Ovary (tissue), 7 donors: ENCODE measurements at regions not wholly inside any gene's neighbourhood (a gene's known extent, or its start where the extent isn't known, plus 50 kb on each side); places are given as distances from the start of the nearest gene placed in this dataset.
"Not testable (repeated sequence)": the region's sequence is repeated elsewhere in the genome, so short reads cannot be mapped to it uniquely, and the experiment has no call there.

ENCODE experiments used
- DNase-seq, 5 donors: peaks; one replicate each; pipeline ENCODE4 v3.0.0-alpha.2; 2019 to 2020
- H3K27ac ChIP-seq, 2 donors: fragments of 200-600 bp; one replicate each; pipeline versions ENCODE4 v1.5.1 to v1.8.0; 2019 to 2022
- H3K27me3 ChIP-seq: fragments of 200-600 bp; one replicate; pipeline ENCODE4 v1.8.0; 2022
- H3K36me3 ChIP-seq: fragments of 200-600 bp; sonication (generic); one replicate; pipeline ENCODE4 v1.5.1; 2019
- H3K4me1 ChIP-seq: one replicate; pipeline ENCODE4 v1.8.1; 2013; ENCODE audit warnings: mild to moderate bottlenecking, moderate library complexity; ENCODE audit not compliant: insufficient read depth
- H3K4me3 ChIP-seq: fragments of 200-600 bp; sonication (generic); one replicate; pipeline ENCODE4 v1.5.1; 2017
- H3K9me3 ChIP-seq, 2 donors: fragments of 200-600 bp in 1 of 2; sonication (generic) in 1 of 2; one replicate each; pipeline versions ENCODE4 v1.5.1 to v1.8.1; 2013 to 2019; ENCODE audit warnings: mild to moderate bottlenecking in 1 of 2, moderate library complexity in 1 of 2
- EP300 ChIP-seq: sonication (generic); formaldehyde crosslinking; IDR thresholded peaks from one replicate; pipeline ENCODE4 v1.6.1; 2017; ENCODE audit warnings: antibody characterized with exemption
- POLR2A ChIP-seq: fragments of 450-650 bp; IDR thresholded peaks from one replicate; pipeline ENCODE4 v1.6.1; 2017; ENCODE audit warnings: antibody characterized with exemption, mild to moderate bottlenecking, moderate library complexity
- WGBS, 3 donors: extraction: QIAGEN DNeasy Blood & Tissue Kit in 1 of 3; methylation state at CpG; one replicate each; pipeline versions ENCODE4 v1.1.5 to v1.1.7; 2013 to 2017; 5-methylcytosine and 5-hydroxymethylcytosine counted together
- intact Hi-C, 4 donors: fragments of 100-400 bp; cut with DNase I; formaldehyde crosslinking; loops; one replicate each; pipeline versions ENCODE4 v1.11.0 to v1.15.1; 2022 to 2023
- TF ChIP-seq, protein P1 (sequence below), 3 donors: fragments of 450-650 bp in 2 of 3; fragments of 200-600 bp in 1 of 3; IDR thresholded peaks; one replicate each; pipeline versions ENCODE4 v1.5.1 to v1.8.0; 2016 to 2022; ENCODE audit warnings: antibody characterized with exemption in 3 of 3, mild to moderate bottlenecking in 1 of 3
- donor health status: DM: no; HTN: no; CAD: no; lungs with moderate emphysema.
- donor health status: DM: no; HTN: no; CAD: no.
- donor health status: Bipolar disorder and iron deficiency.
- donor health status: DM: no; HTN: no; CAD: no.
- donor health status: DM: yes; HTN: yes; CAD: no.

DNA sequence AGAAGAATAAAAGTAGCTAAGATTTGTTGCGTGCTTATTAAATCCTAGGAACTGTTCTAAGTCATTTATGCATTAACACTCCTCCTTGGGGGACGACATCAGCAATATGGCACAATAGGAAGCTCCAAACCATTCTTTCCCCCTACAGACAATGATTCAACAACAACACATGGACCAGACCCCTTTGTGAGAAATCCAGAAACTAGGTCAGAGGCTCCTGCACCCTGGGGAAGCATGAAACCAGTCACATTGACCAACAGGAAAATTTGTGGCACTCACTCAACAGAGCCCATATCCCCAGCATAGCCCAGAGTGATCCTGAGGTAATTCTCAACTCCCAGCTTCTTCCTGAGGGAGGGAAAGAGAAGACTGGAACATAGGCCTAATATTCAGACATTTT, 294.4 kb downstream of the HINT1 start:
- WGBS, 3 donors: 90 to 94% (median 93%) methylated on average over 2 of the region's 2 CpGs
- no peak for DNase-seq
- H3K9me3 ChIP-seq: no peaks in the 10 kb centered on the region
- no peaks in the 10 kb centered on the region for H3K27me3 ChIP-seq
- no peaks in the 10 kb centered on the region for H3K4me1 ChIP-seq
- no peak overlapping the region for H3K4me3 ChIP-seq
- intact Hi-C loops: no loop called here
- TF ChIP-seq POLR2A: no peak
- TF ChIP-seq EP300: no peak
- TF ChIP-seq, protein P1, sequence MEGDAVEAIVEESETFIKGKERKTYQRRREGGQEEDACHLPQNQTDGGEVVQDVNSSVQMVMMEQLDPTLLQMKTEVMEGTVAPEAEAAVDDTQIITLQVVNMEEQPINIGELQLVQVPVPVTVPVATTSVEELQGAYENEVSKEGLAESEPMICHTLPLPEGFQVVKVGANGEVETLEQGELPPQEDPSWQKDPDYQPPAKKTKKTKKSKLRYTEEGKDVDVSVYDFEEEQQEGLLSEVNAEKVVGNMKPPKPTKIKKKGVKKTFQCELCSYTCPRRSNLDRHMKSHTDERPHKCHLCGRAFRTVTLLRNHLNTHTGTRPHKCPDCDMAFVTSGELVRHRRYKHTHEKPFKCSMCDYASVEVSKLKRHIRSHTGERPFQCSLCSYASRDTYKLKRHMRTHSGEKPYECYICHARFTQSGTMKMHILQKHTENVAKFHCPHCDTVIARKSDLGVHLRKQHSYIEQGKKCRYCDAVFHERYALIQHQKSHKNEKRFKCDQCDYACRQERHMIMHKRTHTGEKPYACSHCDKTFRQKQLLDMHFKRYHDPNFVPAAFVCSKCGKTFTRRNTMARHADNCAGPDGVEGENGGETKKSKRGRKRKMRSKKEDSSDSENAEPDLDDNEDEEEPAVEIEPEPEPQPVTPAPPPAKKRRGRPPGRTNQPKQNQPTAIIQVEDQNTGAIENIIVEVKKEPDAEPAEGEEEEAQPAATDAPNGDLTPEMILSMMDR (IDR thresholded peaks at IDR 0.05): no peak
- no peaks in the 10 kb centered on the region for H3K36me3 ChIP-seq
- H3K27ac ChIP-seq: no peak overlapping the region

DNA sequence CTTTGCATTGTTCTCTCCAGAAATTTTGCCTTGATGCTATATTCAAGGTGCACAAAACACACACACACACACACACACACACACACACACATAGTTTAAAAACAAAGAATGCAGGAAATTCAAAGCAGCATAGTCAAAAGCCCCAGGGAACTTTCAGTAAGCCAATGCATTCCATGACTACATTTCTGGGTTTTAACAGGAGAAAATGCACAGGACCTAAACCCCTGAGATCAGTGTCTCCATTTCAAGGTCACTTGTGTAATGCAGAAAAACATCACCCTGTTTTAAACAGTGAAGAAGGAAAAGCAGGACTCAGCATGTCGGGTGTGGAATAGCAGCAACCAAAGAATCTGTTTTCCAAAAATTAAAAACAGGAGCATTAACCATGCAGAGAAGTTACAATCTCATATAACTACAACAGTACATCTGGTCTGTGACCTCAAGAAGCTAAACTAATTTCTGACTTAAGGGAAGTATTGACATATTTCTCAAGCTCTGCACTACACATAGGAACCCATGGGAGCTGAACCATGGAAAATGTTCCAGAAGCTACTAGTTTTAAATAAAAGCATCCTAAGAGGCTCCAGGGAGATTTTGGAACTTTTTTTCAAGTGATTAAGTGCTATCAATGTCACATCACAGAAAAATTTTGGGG, 296.7 kb downstream of the HINT1 start:
- H3K4me3 ChIP-seq: no peak overlapping the region
- no peaks in the 10 kb centered on the region for H3K36me3 ChIP-seq
- H3K27ac ChIP-seq: no peak overlapping the region
- WGBS, 3 donors: 3 to 19% (median 11%) methylated on average over 1 of the region's 1 CpG
- no peaks in the 10 kb centered on the region for H3K4me1 ChIP-seq
- no peaks in the 10 kb centered on the region for H3K27me3 ChIP-seq
- TF ChIP-seq EP300 (no peak), POLR2A (no peak)
- TF ChIP-seq, protein P1 (IDR thresholded peaks at IDR 0.05): no peak
- H3K9me3 ChIP-seq: no peaks in the 10 kb centered on the region
- intact Hi-C loops: no loop called here
- no peak for DNase-seq

DNA sequence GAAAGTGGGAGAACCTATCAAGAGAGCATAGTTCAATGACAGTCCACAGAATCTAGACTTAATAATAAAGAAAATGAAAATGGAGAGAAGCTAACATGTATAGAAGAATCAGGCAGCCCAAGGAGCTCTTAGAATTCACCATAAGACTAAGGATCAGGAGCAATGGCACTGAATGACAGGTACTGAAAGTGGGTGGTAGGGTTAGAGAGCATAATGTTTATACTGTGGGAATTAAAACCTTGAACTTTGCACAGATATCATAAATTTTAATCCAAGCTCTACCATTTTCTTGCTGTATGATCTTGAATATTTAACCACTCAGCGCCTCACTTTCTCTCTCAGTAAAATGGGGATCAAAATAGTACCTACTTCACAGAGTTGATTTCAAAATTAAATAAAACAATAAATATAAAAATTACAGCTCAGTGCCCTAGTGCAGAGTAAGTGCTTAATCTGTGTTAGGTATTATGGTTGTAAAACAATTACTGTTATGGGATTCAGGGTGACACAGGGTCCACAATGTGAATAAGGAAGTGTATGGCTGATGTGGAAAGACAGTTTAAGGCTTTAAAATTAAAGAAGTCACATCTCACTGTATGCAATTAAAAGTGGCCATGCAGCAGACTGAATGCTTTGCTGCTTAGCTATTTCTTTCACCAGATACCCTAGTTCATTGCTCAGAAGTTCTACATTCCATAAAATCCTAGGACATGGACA, 319.8 kb downstream of the HINT1 start:
- Histone ChIP-seq H3K36me3 (no peaks in the 10 kb centered on the region), H3K27ac (no peak overlapping the region), H3K4me1 (no peaks in the 10 kb centered on the region), H3K4me3 (no peak overlapping the region), H3K27me3 (no peaks in the 10 kb centered on the region), H3K9me3 (no peaks in the 10 kb centered on the region)
- no peak for DNase-seq
- WGBS, 3 donors: 46 to 93% (median 49%) methylated on average over 1 of the region's 1 CpG
- TF ChIP-seq EP300 (no peak), POLR2A (no peak)
- TF ChIP-seq, protein P1 (IDR thresholded peaks at IDR 0.05): no peak
- intact Hi-C loops: no loop called here

DNA sequence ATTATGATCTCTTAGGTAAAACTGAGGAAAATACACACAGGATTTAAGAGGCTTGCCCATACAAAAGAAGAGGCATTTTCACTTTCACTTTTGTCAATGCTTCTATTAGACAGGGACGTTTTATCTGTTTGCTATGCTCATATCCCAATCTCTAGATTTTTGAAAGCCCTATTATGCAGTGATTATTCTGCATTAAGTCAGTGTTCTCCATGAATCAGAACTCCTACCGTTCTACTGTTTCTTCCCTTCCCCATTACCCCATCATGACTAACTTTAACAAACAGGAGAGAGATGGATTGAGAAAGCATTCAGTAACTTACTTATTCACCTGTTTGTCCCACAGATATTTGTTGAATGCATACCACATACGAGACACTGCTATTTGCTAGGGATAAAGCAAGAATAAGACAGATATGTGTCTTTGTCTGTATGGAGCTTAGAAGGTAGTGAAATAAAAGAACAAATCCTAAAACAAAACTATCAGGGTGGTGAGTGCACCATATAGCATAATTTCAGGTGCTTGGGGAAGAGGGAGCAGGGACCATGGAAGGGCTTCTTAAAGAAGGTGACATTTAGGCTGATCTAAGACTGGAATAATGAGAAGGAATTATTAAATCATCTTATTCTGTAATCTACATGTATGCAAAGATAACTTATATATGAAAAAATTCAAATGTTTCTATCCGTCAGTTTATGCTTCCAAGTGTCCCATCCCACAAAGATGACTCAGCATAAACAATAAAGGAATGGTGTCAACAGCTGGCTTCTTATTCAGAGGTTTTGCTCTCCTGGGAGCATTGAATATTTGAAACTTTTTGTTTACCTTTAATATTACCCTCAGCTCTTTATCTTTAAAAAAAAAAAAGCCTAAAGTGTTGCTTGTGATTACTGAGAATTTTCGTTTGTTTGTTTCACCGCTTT, 328.1 kb downstream of the HINT1 start:
- no peak overlapping the region for H3K27ac ChIP-seq
- whole genome bisulfite sequencing, 3 donors: 20 to 31% (median 22%) methylated on average over 6 of the region's 6 CpGs
- no peak for DNase-seq

DNA sequence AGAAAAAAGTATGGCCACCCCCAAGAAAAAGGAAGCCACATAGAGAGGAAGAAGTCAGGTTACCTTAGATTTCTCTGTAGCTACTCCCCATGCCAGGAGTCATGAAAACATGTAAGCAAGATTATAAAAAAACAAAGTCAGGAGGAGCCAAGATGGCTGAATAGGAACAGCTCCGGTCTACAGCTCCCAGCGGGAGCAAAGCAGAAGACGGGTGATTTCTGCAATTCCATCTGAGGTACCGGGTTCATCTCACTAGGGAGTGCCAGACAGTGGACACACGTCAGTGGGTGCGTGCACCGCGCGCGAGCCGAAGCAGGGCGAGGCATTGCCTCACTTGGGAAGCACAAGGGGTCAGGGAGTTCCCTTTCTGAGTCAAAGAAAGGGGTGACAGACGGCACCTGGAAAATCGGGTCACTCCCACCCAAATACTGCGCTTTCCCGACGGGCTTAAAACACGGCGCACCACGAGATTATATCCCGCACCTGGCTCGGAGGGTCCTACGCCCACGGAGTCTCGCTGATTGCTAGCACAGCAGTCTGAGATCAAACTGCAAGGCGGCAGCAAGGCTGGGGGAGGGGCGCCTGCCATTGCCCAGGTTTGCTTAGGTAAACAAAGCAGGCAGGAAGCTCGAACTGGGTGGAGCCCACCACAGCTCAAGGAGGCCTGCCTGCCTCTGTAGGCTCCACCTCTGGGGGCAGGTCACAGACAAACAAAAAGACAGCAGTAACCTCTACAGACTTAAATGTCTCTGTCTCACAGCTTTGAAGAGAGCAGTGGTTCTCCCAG, 347.3 kb downstream of the HINT1 start:
- H3K27me3 ChIP-seq, H3K27ac ChIP-seq, DNase-seq, H3K36me3 ChIP-seq, intact Hi-C loops, H3K4me1 ChIP-seq, H3K4me3 ChIP-seq, H3K9me3 ChIP-seq: not testable (repeated sequence)
- WGBS, 3 donors: 90 to 92% (median 92%) methylated on average over 27 to 28 of the region's 28 CpGs

More for the DNA sequence above, 328.1 kb downstream of the HINT1 start:
- no peaks in the 10 kb centered on the region for H3K4me1 ChIP-seq
- H3K36me3 ChIP-seq: no peaks in the 10 kb centered on the region
- intact Hi-C loops: no loop called here
- no peaks in the 10 kb centered on the region for H3K9me3 ChIP-seq
- no peak for TF ChIP-seq POLR2A
- TF ChIP-seq, protein P1 (IDR thresholded peaks at IDR 0.05): no peak
- TF ChIP-seq EP300: no peak
- peak overlapping the region; percentile 28 for H3K4me3 ChIP-seq
- H3K27me3 ChIP-seq: no peaks in the 10 kb centered on the region
